GM23248 (cell line): ENCODE measurements at regions not wholly inside any gene's neighbourhood (a gene's known extent, or its start where the extent isn't known, plus 50 kb on each side); places are given as distances from the start of the nearest gene placed in this dataset.

Source experiments
- DNase-seq: peaks from one replicate; pipeline ENCODE4 v3.0.0-alpha.2; 2015
- H2AFZ ChIP-seq: fragments of 200-600 bp; sonication (generic); 2 replicates; pipeline ENCODE4 v1.6.1; 2016; ENCODE audit warnings: antibody characterized with exemption
- H3F3A ChIP-seq: fragments of 200-600 bp; sonication (generic); 2 replicates; pipeline ENCODE4 v1.6.1; 2016; ENCODE audit warnings: mild to moderate bottlenecking, antibody characterized with exemption, mixed run types; ENCODE audit not compliant: insufficient read depth
- H3K27ac ChIP-seq: fragments of 200-600 bp; sonication (generic); 2 replicates; pipeline ENCODE4 v1.5.1; 2016; ENCODE audit warnings: mild to moderate bottlenecking
- H3K27me3 ChIP-seq: fragments of 200-600 bp; sonication (generic); replicated peaks from 2 replicates; pipeline ENCODE4 v1.6.1; 2016; ENCODE audit warnings: mild to moderate bottlenecking; ENCODE audit not compliant: insufficient read depth
- H3K36me3 ChIP-seq: fragments of 200-600 bp; sonication (generic); 2 replicates; pipeline ENCODE4 v1.6.1; 2016; ENCODE audit warnings: low read depth, mild to moderate bottlenecking
- H3K4me1 ChIP-seq: fragments of 200-600 bp; sonication (generic); 2 replicates; pipeline ENCODE4 v1.6.1; 2016; ENCODE audit warnings: mild to moderate bottlenecking; ENCODE audit not compliant: insufficient read depth
- H3K4me2 ChIP-seq: fragments of 200-600 bp; sonication (generic); one replicate; pipeline ENCODE4 v1.6.1; 2016; ENCODE audit warnings: mild to moderate bottlenecking; ENCODE audit not compliant: unreplicated experiment
- H3K4me3 ChIP-seq: fragments of 200-600 bp; sonication (generic); 2 replicates; pipeline ENCODE4 v1.5.1; 2016; ENCODE audit warnings: mild to moderate bottlenecking
- H3K79me2 ChIP-seq: fragments of 200-600 bp; sonication (generic); 2 replicates; pipeline ENCODE4 v1.6.1; 2016; ENCODE audit warnings: mild to moderate bottlenecking; ENCODE audit not compliant: insufficient read depth
- H3K9ac ChIP-seq: fragments of 200-600 bp; sonication (generic); 2 replicates; pipeline ENCODE4 v1.6.1; 2016; ENCODE audit warnings: mild to moderate bottlenecking
- H3K9me2 ChIP-seq: fragments of 200-600 bp; sonication (generic); 2 replicates; pipeline ENCODE4 v1.6.1; 2016; ENCODE audit warnings: mixed run types, mild to moderate bottlenecking, moderate library complexity; ENCODE audit not compliant: insufficient read depth
- H3K9me3 ChIP-seq: fragments of 200-600 bp; sonication (generic); one replicate; pipeline ENCODE4 v1.6.1; 2017; ENCODE audit warnings: low read depth
- H4K20me1 ChIP-seq: fragments of 200-600 bp; sonication (generic); 2 replicates; pipeline ENCODE4 v1.6.0; 2016; ENCODE audit not compliant: insufficient read depth
- EZH2 ChIP-seq: fragments of 200-600 bp; sonication (generic); IDR thresholded peaks from 2 replicates; pipeline ENCODE4 v1.6.1; 2018; ENCODE audit warnings: antibody characterized with exemption, mild to moderate bottlenecking; ENCODE audit not compliant: insufficient read depth, poor library complexity, severe bottlenecking
- EZH2phosphoT487 ChIP-seq: fragments of 200-600 bp; sonication (generic); IDR thresholded peaks from 2 replicates; pipeline ENCODE4 v1.6.1; 2018; ENCODE audit warnings: antibody characterized with exemption, moderate library complexity, mild to moderate bottlenecking, low read depth; ENCODE audit not compliant: insufficient read depth
- WGBS, 2 experiments: methylation state at CpG; one replicate each; pipeline ENCODE4 v1.1.6; 2015 to 2017; ENCODE audit warnings: low lambda C conversion rate in 2 of 2, low coverage in 1 of 2; ENCODE audit errors: missing lambda C conversion rate in 2 of 2; 5-methylcytosine and 5-hydroxymethylcytosine counted together
- in situ Hi-C: fragments of 300-500 bp; cut with MboI; formaldehyde crosslinking; loops from 2 replicates; pipeline ENCODE4 v1.15.0; 2020

GRCh38 chr1:199163267-199163666, 524.4 kb downstream of the PTPRC start:
- Histone ChIP-seq H4K20me1 (no peaks in the 10 kb centered on the region), H3F3A (no peaks in the 10 kb centered on the region), H3K4me1 (no peaks in the 10 kb centered on the region), H3K4me3 (no peak overlapping the region), H3K9ac (no peak overlapping the region), H3K9me3 (no peaks in the 10 kb centered on the region), H3K27me3 (peaks cover 12% of the 10 kb centered on the region; the same call in 1 of the 2 replicates), H3K4me2 (no peak overlapping the region), H3K79me2 (no peaks in the 10 kb centered on the region), H3K9me2 (no peaks in the 10 kb centered on the region), H3K36me3 (no peaks in the 10 kb centered on the region), H2AFZ (no peak overlapping the region), H3K27ac (no peak overlapping the region)
- in situ Hi-C loops = no loop called here
- WGBS, 2 experiments = 10 to 17% methylated on average over 4 of the region's 4 CpGs
- TF ChIP-seq EZH2phosphoT487 = no peak
- no peak for TF ChIP-seq EZH2
- DNase-seq = no peak

- H3F3A ChIP-seq = no peaks in the 10 kb centered on the region
- TF ChIP-seq EZH2 (no peak), EZH2phosphoT487 (no peak)
- no peak overlapping the region for H3K4me2 ChIP-seq
- no peak overlapping the region for H3K4me3 ChIP-seq
- no peaks in the 10 kb centered on the region for H3K79me2 ChIP-seq
- no peaks in the 10 kb centered on the region for H3K36me3 ChIP-seq
- DNase-seq = no peak
- H3K27ac ChIP-seq = no peak overlapping the region
- H2AFZ ChIP-seq = no peak overlapping the region
- no peaks in the 10 kb centered on the region for H3K9me3 ChIP-seq
- in situ Hi-C loops = no loop called here
- H3K9ac ChIP-seq = no peak overlapping the region
- H4K20me1 ChIP-seq = no peaks in the 10 kb centered on the region
- H3K4me1 ChIP-seq = no peaks in the 10 kb centered on the region
- no peaks in the 10 kb centered on the region for H3K9me2 ChIP-seq
- H3K27me3 ChIP-seq = peaks cover 15% of the 10 kb centered on the region; the same call in 1 of the 2 replicates
- WGBS, 2 experiments = 2 to 8% methylated on average over 1 of the region's 1 CpG
Observed at GRCh38 chr1:199163670-199164069, 524.8 kb downstream of the PTPRC start.

- Histone ChIP-seq H4K20me1 (no peaks in the 10 kb centered on the region), H3K4me3 (no peak overlapping the region), H2AFZ (no peak overlapping the region), H3F3A (no peaks in the 10 kb centered on the region), H3K27ac (no peak overlapping the region), H3K4me1 (no peaks in the 10 kb centered on the region), H3K36me3 (no peaks in the 10 kb centered on the region), H3K9me3 (no peaks in the 10 kb centered on the region), H3K4me2 (no peak overlapping the region), H3K9me2 (no peaks in the 10 kb centered on the region), H3K79me2 (no peaks in the 10 kb centered on the region), H3K27me3 (peaks cover 19% of the 10 kb centered on the region; the same call in 1 of the 2 replicates), H3K9ac (no peak overlapping the region)
- TF ChIP-seq EZH2 (no peak), EZH2phosphoT487 (no peak)
- no peak for DNase-seq
- WGBS, 2 experiments = 16 to 22% methylated on average over 3 of the region's 3 CpGs
- in situ Hi-C loops = no loop called here
Observed at GRCh38 chr1:199167460-199167859, 528.6 kb downstream of the PTPRC start.

- in situ Hi-C loops = no loop called here
- TF ChIP-seq EZH2 = no peak
- no peak for TF ChIP-seq EZH2phosphoT487
- Histone ChIP-seq H2AFZ (no peak overlapping the region), H3K4me2 (no peak overlapping the region), H3K9me3 (no peaks in the 10 kb centered on the region), H3K4me3 (no peak overlapping the region), H3K36me3 (no peaks in the 10 kb centered on the region), H3K79me2 (no peaks in the 10 kb centered on the region), H3K9ac (no peak overlapping the region), H3K27me3 (peaks cover 19% of the 10 kb centered on the region; the same call in 1 of the 2 replicates), H4K20me1 (no peaks in the 10 kb centered on the region), H3K27ac (no peak overlapping the region), H3F3A (no peaks in the 10 kb centered on the region), H3K9me2 (no peaks in the 10 kb centered on the region), H3K4me1 (no peaks in the 10 kb centered on the region)
- 22 to 23% methylated on average over 2 of the region's 2 CpGs for WGBS, 2 experiments
- DNase-seq = no peak
Observed at GRCh38 chr1:199168888-199169585, 530.2 kb downstream of the PTPRC start.
